ENCODE measurements at regions not wholly inside any gene's neighbourhood (a gene's known extent, or its start where the extent isn't known, plus 50 kb on each side); places are given as distances from the start of the nearest gene placed in this dataset.

DNA sequence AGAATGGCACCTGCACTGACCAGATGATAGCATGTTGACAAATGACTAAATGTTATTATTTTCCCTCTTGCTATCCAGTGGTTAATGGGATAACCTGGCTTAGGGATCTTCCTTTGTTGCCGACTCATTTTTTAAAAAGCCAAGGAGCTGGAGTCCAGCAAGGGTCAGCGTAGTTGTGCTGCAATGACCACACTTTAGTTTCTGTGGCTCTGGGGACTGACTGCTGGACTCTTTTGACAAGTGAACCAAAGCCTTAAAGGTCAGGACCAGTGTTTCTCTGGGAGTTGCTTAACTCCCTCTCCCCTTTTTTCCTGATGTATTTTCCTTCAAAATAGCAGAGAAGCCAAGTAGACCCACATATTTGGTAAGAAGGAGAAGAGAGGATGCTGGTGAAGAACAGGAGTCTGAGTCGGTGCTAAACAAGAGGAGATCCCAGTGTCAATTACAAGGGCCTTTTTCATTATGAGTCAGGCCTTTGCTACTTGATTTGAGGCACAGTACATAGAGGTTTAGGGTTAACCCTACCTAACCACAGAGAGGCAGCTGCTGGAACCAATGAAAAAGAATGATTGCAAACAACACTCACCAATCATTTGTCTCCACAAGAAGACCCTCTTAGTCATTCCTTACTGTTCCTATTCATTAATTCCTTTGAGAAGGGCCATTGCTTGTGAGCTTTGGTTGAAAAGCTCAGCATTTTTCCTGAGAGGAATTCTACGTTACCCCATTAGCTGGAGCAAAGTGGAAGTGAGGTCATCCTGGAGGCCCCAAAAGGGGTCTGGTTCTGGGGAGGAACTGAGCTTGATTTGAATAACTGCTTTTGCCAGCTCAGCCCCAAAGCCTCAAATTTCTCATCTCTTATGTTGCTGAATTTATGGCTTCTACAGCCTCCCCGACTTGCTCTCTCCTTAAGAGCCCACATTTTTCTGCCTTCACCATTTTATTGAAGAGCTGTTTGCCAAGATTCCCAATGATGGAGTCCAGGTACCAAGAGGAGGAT, 137.6 kb upstream of the HNMT start:
- no peak for FAIRE-seq

DNA sequence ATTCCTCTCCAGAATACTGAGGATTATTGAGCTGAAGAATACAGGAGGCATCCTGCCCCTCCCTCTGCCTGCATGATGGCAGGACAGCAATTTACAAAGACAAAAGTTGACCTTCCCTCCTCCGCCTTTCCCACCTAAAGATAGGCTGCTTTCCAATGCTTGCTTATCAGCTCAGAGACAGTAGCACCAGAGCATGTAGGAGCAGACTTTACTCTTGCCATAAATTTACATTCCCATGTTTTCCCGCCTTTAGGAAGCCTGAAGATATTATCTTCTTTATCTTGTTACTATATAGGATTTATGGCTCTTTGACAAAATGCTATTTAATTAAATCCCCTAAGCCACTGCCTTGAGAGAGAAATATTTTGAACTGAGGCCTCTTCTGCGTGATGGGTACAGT, 135.6 kb upstream of the HNMT start:
- FAIRE-seq, result no peak

DNA sequence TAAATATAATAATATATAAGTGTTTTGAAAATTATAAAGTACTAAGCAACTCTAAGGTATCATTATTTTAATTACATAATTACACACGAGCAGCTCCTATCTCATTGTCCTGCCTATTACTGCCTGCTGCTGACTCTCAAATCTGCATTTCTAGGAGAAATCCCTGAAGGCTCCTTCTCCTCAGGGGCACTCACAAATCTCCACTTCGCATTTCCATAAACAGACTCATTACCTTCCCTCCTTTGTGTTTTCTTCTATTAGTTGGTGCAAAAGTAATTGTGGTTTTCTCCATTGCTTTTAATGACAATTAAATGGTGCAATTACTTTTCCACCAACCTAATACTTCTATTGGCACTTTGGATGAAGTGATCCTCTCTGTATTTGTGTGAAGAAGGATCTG, 135.0 kb upstream of the HNMT start:
- no peak for FAIRE-seq

DNA sequence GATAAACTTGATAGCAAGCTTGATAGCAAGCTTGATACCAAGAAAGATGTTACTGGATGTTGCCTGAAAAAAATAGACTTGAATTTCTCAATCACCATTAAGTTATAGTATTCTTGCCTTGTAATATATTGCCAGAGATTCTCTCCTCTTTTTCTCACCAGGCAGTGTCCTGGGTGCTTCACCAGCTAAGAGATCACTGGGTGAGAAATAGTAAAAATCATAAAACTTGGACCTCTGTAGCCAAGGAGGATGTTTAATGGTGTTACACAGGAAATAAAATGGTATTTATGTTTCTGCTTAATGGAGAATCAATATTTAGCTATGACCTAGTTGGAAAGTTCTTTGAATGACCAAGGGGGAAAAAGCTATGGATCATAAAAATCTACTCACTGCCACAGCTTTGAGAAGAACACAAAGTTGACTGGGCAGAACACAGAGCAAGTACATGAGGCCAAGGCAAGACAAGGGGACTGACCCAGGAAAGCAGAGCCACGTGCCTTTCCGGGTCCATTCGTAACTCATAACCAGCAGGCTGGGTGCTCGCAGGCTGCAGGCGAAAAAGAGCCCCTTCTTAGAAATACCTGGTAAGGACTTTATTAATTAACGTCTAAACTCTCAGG, 129.4 kb upstream of the HNMT start:
- FAIRE-seq, result no peak

DNA sequence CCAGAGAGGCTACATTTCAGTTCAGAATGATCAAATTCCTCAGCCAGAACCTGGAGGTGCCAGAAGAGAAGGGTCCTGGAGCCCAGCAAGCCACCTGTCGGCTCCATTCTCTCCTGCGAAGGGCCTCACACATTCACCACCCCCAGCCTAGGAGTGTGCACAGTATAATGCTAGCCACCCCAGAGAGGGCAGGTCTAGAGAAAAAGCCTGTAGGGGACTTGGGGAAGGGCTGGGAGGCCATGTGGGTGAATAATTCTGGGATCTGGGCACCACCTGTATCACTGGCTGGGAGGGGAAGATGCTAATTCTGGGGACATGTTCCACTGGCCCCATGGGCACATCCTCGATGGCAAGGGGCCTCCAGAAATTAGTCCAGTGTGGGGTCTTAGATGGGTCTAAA, 127.6 kb upstream of the HNMT start:
- no peak for FAIRE-seq

DNA sequence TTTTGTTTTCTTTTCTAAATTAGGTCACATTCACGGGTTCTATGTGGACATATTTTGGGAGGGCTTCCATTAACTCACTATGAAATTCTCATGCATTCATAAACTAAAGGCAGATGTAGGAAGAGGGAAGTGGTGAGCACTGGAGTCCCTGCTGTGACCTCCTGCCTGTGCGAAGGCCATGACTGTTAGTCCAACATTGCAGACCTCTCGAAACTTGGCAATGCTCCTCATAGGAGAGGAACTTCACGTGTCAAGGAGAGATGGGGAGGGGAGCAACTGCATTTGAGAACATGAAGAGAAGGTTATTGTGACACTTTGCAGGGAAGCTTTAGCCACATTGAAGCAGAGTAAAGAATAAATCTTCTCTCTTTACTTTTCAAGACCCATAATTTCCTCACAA, 126.4 kb upstream of the HNMT start:
- FAIRE-seq, result no peak

DNA sequence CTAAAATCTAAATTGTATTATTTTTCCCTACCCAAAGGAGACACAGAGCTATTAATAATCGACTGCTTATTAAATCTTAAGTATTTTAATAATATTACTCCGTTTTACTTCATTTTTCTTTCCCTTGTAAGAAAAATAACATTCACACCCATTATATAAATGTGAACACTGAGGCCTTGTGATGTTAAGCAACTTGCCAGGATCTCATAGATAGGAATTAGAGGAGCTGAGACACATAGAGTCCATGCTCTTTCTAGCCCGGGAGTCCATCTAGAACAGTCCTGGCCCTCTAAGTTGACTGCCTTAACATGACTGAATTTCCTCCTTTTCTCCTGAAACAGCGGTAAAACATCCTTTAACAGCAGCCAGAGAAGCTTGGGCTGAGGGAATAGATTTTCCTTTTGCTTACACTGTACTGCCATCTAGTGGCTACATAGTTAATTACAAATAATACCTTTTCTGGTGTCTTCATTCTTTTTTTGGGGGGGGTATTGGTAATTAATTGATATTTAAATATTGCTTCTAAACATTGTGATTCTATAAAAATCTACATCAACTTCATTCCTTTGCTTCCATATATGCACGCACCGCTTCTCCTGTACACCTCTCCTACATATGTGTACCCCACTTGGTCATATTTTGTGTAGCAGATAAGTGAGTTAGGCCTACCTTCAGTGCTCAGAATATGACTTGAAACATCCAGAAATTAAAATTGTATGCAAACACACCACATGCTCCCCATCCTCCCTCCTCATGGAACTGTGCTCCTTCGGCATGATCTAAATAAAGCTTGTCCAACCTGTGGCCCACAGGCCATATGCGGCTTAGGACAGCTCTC, 125.8 kb upstream of the HNMT start:
- FAIRE-seq, result peak; percentile 95

DNA sequence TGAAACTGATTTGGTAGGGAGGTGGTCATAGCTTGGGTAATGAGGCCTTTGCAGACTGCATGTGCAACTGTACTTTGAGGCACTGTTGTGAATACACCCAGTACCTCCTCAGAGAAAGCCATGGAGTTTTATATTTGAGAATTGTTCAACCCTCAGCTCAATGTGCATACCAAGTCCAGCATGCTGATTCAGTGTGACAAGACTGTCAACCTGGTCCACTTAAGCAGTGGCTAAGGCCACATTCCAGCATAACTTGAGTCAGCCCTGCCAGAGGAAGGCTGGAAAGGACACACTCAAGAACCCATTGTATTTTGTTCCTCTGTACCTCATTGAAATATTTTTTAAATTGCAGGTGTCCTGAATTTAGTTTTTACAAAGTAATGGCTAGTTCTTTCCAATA, 121.8 kb upstream of the HNMT start:
- FAIRE-seq, result no peak

DNA sequence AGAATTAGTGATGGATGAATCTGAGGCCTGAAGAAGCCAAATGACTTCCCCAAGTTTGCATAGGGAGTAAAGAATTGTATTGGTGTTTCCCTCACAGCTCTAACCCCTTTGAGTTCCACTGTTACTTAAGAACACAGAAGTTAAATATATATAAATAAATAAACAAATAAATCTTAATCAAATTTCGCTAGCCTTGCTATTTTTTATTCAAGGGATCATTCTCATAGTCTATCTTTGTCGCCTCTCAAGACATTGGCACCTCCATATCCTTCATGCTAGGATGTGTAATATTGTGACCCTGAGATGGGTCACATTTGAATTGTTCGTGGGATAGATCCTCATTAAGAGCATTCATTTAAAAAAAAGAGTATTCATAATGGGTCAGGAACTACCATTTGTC, 121.3 kb upstream of the HNMT start:
- FAIRE-seq, result no peak

DNA sequence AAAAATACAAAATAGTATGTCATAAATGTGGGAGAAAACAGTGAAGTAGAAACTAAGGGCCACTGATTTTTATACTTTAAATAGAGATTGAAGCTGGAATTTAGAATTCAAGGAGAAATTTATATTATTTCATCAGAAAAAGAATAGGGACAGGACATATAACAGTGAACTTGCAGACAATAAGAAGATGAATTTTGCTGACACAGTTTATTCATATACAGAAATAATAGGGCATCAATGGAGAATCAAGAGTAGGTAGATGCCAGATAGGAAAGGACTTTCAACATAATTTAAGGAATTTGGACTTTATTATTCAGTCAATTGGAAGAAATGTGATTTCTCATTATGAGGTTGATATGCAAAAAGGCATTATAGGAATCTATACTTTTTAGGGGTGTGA, 118.9 kb upstream of the HNMT start:
- FAIRE-seq, result no peak

DNA sequence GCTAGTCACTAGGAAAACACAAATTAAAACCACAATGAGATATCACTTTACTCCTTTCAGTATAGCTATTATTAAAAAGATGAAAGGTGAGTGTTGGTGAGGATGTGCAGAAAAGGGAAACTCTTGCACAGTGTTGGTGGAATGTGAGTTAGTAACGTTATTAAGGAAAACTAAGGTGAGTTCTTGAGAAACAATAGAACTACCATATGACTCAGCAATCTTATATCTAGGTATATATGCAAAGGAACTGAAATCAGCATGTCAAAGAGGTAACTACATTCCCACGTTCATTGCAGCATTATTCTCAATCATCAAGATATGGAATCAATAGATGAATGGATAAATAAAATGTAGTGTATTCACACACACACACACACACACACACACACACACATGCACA, 117.3 kb upstream of the HNMT start:
- FAIRE-seq, result no peak

DNA sequence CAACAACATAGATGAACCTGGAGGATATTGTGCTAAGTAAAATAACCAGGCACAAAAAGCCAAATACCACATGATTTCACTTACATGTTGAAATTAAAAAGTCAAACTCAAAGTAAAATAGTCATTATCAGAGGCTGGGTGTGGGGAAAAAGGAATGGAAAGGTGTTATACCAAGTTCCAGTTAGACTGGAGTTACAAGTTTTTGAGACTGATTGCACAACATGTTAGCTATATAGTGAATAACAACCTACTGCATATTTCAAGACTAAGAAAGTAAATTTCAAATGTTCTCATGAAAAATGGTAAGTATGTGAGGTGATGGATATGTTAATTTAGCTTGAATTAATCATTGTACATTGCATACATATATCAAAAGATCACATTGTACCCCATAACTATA, 116.8 kb upstream of the HNMT start:
- FAIRE-seq, result no peak

DNA sequence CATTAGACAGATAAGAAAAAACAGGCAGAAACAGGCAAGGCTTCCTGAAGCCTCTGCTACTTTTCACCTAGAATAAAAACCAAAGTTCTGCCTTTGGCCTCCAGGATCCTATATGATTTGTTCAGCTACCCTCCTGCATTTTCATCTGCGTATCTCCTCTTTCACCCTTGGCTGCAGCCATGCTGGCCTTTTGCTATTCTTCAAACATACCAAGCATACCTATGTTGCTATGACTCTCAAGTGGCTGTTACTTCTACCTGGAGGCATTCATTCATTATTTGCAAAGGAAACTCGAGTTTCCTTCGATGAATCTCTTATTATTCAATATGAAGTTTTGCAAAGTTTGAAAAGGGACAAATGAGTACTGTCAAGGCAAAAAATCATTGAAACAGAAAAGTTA, 106.4 kb upstream of the HNMT start:
- no peak for FAIRE-seq

DNA sequence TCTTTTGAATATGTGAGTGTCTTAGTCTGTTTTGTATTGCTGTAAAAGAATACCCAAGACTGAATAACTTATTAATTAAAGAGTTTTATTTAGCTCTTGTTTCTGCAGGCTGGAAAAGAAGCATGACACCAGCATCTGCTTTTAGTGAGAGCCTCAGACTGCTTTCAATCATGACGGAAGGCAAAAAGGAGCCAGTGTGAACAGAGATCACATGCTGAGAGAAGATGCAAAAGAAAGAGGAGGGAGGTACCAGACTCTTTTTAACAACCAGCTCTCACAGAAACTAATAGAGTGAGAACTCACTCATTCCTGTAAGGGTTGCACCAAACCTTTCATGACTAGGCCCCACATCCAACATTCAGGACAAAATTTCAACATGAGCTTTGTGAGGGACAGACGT, 101.6 kb upstream of the HNMT start:
- no peak for FAIRE-seq

DNA sequence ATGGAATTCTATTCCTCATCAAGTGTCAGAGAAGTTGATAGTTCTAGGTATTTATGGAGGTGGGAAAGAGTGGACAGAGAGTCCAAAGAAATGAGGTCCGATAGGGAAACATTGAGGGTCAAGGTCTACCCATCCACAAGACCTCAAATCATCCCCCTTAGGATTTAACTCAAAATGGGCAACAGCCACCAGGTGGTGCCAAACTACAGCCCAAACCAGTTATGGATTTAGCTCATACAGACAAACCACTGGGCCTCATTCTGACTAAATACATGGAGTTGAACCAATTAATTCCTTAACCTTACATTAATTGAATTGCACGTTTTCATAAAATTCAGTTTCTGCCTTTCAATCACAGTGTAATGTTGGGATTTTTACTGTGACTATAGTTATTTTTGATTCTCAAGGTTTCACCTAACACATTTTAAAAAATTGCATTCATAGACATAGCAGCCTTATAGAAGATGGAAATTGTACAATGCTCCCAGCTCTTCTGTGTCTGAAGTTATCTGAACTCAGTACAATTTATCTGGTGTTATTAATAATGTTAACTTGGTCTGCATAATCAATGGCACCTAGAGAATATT, 98.2 kb upstream of the HNMT start:
- FAIRE-seq, result no peak

DNA sequence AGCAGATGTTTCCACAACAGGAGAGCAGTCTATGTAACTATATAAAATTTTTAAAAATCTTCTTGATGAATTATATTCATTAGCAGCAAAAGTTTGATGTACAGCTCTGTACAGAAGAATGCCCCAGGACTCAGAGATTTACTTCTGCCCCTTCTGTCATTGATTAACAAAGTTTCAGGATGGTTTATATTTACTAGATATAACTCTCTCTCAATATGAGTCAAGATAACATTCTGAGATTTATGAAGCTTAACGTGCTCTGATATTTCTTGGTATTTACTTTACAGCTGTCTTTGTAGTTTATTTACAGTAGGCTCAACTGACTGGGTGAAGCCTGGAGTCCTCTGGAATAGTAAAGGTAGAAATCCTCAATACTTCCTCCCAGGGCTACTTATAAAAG, 93.6 kb upstream of the HNMT start:
- FAIRE-seq, result no peak

DNA sequence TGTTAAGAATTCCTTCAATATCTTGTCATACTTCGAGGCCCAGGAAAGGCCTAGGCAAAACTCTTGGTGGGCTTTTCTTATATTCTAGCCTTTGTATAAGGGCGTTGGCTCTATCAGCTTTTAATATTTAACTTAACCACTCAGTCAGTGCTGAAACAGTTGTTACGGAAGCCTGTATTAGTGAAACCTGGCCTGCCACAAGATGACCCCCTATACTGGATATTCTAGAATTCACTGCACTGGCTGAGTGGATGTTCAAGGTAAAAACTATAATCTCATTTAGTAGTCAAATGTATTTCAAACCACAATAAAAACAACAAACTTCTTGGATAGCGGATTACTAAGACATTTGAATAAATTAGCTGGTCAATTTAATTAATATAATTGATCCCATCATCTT, 91.7 kb upstream of the HNMT start:
- FAIRE-seq, result no peak

DNA sequence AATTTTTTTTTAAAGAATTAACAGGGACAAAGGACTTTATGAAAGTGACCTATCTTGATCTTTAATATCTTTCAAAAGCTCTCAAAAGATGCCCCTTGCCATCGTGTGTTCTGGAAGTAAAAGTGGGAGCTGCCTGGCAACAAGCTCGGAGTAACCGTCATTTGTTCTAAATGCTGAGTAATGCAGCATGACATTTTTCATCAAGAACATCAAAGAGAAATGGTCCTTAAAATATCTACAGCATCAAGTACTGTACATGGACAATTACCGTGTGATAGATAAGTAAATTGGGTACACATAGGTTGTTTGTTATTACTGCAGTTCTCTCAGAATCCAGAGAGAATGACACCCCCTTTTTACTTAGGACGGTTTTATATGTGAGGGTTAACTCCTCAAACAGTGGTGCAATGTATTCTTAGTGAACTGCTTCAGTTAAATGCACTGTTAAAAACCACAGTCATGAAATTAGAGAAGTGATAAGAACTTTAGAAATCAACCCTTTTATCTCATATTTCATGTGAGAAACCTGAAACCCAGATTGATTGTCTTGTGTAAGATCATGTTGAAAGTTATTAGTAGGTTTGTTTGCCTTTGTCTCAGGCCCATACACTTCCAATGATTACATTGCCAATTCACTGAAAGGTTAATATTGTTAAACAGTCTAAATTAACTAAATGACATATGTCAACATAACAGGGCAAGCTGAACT, 90.6 kb upstream of the HNMT start:
- FAIRE-seq, result peak; percentile 98

DNA sequence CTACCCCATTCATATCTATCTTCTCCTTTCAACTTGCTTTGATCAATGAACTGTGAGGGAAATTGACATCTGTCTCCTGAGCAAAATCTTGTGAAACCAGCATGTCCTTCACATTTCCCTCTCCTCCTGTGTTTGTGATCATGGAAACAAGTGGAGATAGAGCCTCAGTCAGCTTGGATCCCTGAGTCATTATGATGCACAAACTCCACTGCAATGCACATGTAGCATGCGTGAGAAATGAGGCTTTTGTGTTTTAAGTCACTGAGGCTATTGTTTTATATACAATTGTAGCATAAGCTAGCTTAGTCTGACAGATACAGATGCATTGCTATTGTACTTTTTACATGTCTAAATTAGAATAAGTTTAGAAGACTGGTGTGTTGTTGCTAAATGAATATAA, 85.2 kb upstream of the HNMT start:
- FAIRE-seq, result no peak

DNA sequence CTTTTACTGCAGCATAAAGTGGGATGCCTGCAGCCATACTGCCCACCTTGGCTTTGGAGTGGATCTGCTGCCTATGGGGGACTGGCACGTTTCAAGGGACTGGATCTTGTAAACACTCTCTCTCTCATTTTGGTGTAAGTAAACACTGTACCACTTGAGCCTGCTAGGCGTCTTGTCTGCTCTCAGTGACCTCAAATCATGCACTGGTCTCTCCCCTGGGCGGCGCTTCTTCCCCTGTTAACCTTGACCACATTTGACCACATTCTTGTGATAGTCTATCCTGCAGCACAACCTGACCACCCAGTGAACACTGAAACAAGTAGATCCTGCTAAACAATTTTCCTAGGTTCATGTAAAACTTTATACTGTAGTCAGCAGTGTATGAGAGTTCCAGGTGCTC, 82.6 kb upstream of the HNMT start:
- peak; percentile 78 for FAIRE-seq

DNA sequence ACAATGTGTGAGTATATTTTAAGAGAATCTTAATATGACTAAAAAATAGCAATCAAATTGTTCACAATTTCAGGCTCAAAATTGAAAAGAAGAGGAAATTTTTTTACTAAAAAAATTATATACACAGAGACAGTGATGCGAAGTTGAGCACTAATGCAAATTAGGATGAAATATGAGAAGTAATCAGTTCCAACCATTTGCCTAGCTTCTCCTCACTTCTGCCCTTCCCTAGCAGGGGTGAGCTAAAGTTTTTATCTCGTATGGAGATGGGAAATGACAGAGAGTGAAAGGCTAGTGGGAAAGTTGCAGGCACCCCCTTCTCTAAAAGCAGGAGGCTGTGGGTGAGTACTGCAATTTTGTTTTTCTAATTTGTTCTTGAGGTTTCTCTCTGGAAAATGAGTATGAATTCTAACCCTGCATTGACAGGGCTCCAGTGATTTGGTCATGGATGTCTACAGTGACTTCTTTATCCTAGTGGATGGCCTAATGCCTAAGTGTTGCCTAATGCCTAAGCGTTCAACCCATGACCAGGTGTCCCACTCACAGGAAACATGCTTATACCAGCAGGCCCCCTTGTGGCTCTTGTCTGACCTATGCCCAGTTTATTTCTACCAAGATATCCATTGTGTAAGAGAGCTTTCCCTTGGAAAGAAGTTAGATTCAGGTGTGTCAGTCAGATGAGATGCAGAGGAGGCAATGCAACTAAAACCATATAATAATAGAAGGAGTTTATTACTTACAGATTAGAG, 78.0 kb upstream of the HNMT start:
- FAIRE-seq, result no peak

DNA sequence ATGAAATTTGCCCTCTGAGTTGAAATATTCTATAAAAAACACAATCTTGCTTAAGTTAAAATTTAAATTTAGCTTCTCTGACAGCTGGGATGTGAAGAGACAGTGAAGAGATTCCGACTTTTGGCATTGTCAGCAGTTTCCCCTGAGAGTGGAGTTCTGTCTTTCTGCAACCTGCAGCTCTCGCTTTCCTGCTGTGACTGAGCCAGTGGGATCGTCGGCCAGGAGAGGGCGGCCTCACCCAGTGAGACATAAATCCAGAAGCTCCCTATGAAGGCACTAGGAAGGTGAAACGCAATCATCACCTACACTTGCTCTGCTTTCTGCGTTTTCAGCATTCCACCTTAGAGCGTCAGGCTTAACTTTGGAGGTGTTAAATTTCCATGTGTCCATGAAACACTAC, 75.4 kb upstream of the HNMT start:
- FAIRE-seq, result no peak

Measured in TTC549 (cell line).